GM03348 (cell line): ENCODE measurements at regions not wholly inside any gene's neighbourhood (a gene's known extent, or its start where the extent isn't known, plus 50 kb on each side); places are given as distances from the start of the nearest gene placed in this dataset.
"Not testable (repeated sequence)": the region's sequence is repeated elsewhere in the genome, so short reads cannot be mapped to it uniquely, and the experiment has no call there.

Experiments used
- DNase-seq: peaks from one replicate; pipeline ENCODE4 v3.0.0; 2012; ENCODE audit warnings: low spot score

GRCh38 chr4:3589946-3590924, 58.0 kb upstream of the LRPAP1 start:
- not testable (repeated sequence) for DNase-seq

- not testable (repeated sequence) for DNase-seq
Observed at GRCh38 chr4:3589379-3589778, 57.2 kb upstream of the LRPAP1 start.

GRCh38 chr4:3588517-3589194, 56.4 kb upstream of the LRPAP1 start:
- not testable (repeated sequence) for DNase-seq

- DNase-seq: not testable (repeated sequence)
Observed at GRCh38 chr4:3586596-3586995, 54.4 kb upstream of the LRPAP1 start.

GRCh38 chr4:3585567-3585966, 53.3 kb upstream of the LRPAP1 start:
- not testable (repeated sequence) for DNase-seq

GRCh38 chr4:3582091-3582475, 49.9 kb upstream of the LRPAP1 start:
- no peak for DNase-seq
